GM23338 (cell line): ENCODE measurements at regions not wholly inside any gene's neighbourhood (a gene's known extent, or its start where the extent isn't known, plus 50 kb on each side); places are given as distances from the start of the nearest gene placed in this dataset.

Experiments
- ATAC-seq: fragments of 200-7000 bp; cut with Tn5 transposase; 3 replicates; pipeline ENCODE4 v1.9.1; 2020
- DNase-seq: peaks from one replicate; pipeline ENCODE4 v3.0.0-alpha.2; 2015; ENCODE audit warnings: low spot score
- H2AFZ ChIP-seq: fragments of 200-600 bp; sonication (generic); 2 replicates; pipeline ENCODE4 v1.8.0; 2016; ENCODE audit warnings: antibody characterized with exemption, mild to moderate bottlenecking, moderate library complexity
- H3F3A ChIP-seq: fragments of 200-600 bp; sonication (generic); replicated peaks from 2 replicates; pipeline ENCODE4 v1.8.0; 2017; ENCODE audit warnings: antibody characterized with exemption, mixed run types, low read depth
- H3K27ac ChIP-seq: fragments of 200-600 bp; sonication (generic); 2 replicates; pipeline ENCODE4 v1.6.1; 2016; ENCODE audit warnings: low read depth
- H3K27me3 ChIP-seq: fragments of 200-600 bp; sonication (generic); 2 replicates; pipeline ENCODE4 v1.8.0; 2016; ENCODE audit warnings: mild to moderate bottlenecking, mixed run types, moderate library complexity; ENCODE audit not compliant: insufficient read depth
- H3K36me3 ChIP-seq: fragments of 200-600 bp; sonication (generic); 2 replicates; pipeline ENCODE4 v1.8.0; 2016; ENCODE audit warnings: mild to moderate bottlenecking; ENCODE audit not compliant: insufficient read depth
- H3K4me1 ChIP-seq: fragments of 200-600 bp; sonication (generic); 2 replicates; pipeline ENCODE4 v1.8.0; 2016; ENCODE audit warnings: mild to moderate bottlenecking, moderate library complexity; ENCODE audit not compliant: insufficient read depth
- H3K4me2 ChIP-seq: fragments of 200-600 bp; sonication (generic); 2 replicates; pipeline ENCODE4 v1.7.1; 2017; ENCODE audit warnings: mixed run types
- H3K4me3 ChIP-seq: fragments of 200-600 bp; sonication (generic); 2 replicates; pipeline ENCODE4 v1.6.1; 2016; ENCODE audit warnings: mixed run types
- H3K79me2 ChIP-seq: fragments of 200-600 bp; sonication (generic); replicated peaks from 2 replicates; pipeline ENCODE4 v1.8.0; 2017; ENCODE audit warnings: mild to moderate bottlenecking; ENCODE audit not compliant: insufficient read depth
- H3K9me2 ChIP-seq: fragments of 200-600 bp; sonication (generic); 2 replicates; pipeline ENCODE4 v1.8.0; 2017; ENCODE audit not compliant: insufficient read depth
- H4K20me1 ChIP-seq: fragments of 200-600 bp; sonication (generic); replicated peaks from 2 replicates; pipeline ENCODE4 v1.8.0; 2017; ENCODE audit warnings: mild to moderate bottlenecking; ENCODE audit not compliant: insufficient read depth
- H3K27ac Mint-ChIP-seq: 2 replicates; pipeline ENCODE4 v1.8.0; 2020; ENCODE audit warnings: inconsistent platforms, mild to moderate bottlenecking, moderate library complexity, mixed read lengths
- H3K27me3 Mint-ChIP-seq: 3 replicates; pipeline ENCODE4 v1.8.0; 2022; ENCODE audit warnings: low read depth, mild to moderate bottlenecking, moderate library complexity, mixed read lengths, inconsistent platforms; ENCODE audit not compliant: insufficient read depth, poor library complexity
- H3K36me3 Mint-ChIP-seq: 3 replicates; pipeline ENCODE4 v1.8.0; 2021; ENCODE audit warnings: low read depth, mild to moderate bottlenecking, inconsistent platforms, moderate library complexity, mixed read lengths
- H3K4me1 Mint-ChIP-seq: 3 replicates; pipeline ENCODE4 v1.8.0; 2020; ENCODE audit warnings: mild to moderate bottlenecking, inconsistent platforms, mixed read lengths
- H3K4me3 Mint-ChIP-seq: 3 replicates; pipeline ENCODE4 v1.8.0; 2021; ENCODE audit warnings: moderate library complexity, mild to moderate bottlenecking, inconsistent platforms, mixed read lengths
- H3K9me3 Mint-ChIP-seq: 3 replicates; pipeline ENCODE4 v1.8.0; 2020; ENCODE audit warnings: moderate library complexity, mild to moderate bottlenecking, inconsistent platforms, mixed read lengths
- CREB1 ChIP-seq: fragments of 250-450 bp; sonication (Bioruptor Pico); IDR thresholded peaks from 2 replicates; pipeline ENCODE4 v1.5.0; 2020; ENCODE audit warnings: low read depth, mild to moderate bottlenecking, moderate library complexity
- CTCF ChIP-seq, 2 experiments: fragments of 200-600 bp in 1 of 2; sonication (generic) in 1 of 2; conservative IDR thresholded peaks; 2 replicates each; pipeline versions ENCODE4 v1.5.1 to v1.6.1; 2016 to 2017; ENCODE audit warnings: antibody characterized with exemption in 2 of 2, low read depth in 2 of 2, mild to moderate bottlenecking in 2 of 2, moderate library complexity in 1 of 2
- EZH2 ChIP-seq: fragments of 200-600 bp; sonication (generic); IDR thresholded peaks from one replicate; pipeline ENCODE4 v1.8.0; 2017; ENCODE audit warnings: antibody characterized with exemption, mild to moderate bottlenecking, low read depth; ENCODE audit not compliant: unreplicated experiment
- EZH2phosphoT487 ChIP-seq: fragments of 200-600 bp; sonication (generic); IDR thresholded peaks from one replicate; pipeline ENCODE4 v1.8.1; 2018; ENCODE audit warnings: antibody characterized with exemption; ENCODE audit not compliant: unreplicated experiment
- NANOG ChIP-seq: IDR thresholded peaks from 2 replicates; pipeline ENCODE4 v1.6.1; 2016; ENCODE audit warnings: antibody characterized with exemption, borderline replicate concordance
- REST ChIP-seq: IDR thresholded peaks from one replicate; pipeline ENCODE4 v1.6.1; 2018; ENCODE audit warnings: antibody characterized with exemption; ENCODE audit not compliant: unreplicated experiment
- STAT1 ChIP-seq: IDR thresholded peaks from one replicate; pipeline ENCODE4 v1.6.1; 2016; ENCODE audit warnings: antibody characterized with exemption; ENCODE audit not compliant: unreplicated experiment
- ZNF114 ChIP-seq: fragments of 250-450 bp; sonication (Bioruptor Pico); IDR thresholded peaks from 2 replicates; pipeline ENCODE4 v1.5.0; 2020; ENCODE audit warnings: mild to moderate bottlenecking, moderate library complexity
- ZNF331 ChIP-seq: fragments of 250-450 bp; sonication (Bioruptor Pico); IDR thresholded peaks from 2 replicates; pipeline ENCODE4 v1.5.0; 2020; ENCODE audit warnings: low read depth, mild to moderate bottlenecking, moderate library complexity
- ZNF462 ChIP-seq: fragments of 250-450 bp; sonication (Bioruptor Pico); IDR thresholded peaks from 2 replicates; pipeline ENCODE4 v1.5.0; 2020; ENCODE audit warnings: mild to moderate bottlenecking, moderate library complexity

GRCh38 chr1:182227864-182228547, 163.6 kb downstream of the GLUL start (continued):
- TF ChIP-seq ZNF462 (CRISPR knock-in tag), result no peak

- H3K27ac ChIP-seq, result no peak overlapping the region
- H2AFZ ChIP-seq, result no peak overlapping the region
- no peaks in the 10 kb centered on the region for H3K36me3 ChIP-seq
- H3K36me3 Mint-ChIP-seq, result no peaks in the 10 kb centered on the region
- H3K4me2 ChIP-seq, result no peak overlapping the region
- H3K27me3 Mint-ChIP-seq, result peaks cover 7% of the 10 kb centered on the region
- no peak overlapping the region for H3K4me3 Mint-ChIP-seq
- no peak overlapping the region for H3K27ac Mint-ChIP-seq
- H4K20me1 ChIP-seq, result no peaks in the 10 kb centered on the region
- H3K27me3 ChIP-seq, result no peaks in the 10 kb centered on the region
- H3F3A ChIP-seq, result no peaks in the 10 kb centered on the region
- DNase-seq (no peak), ATAC-seq (no peak)
- no peaks in the 10 kb centered on the region for H3K79me2 ChIP-seq
- no peak overlapping the region for H3K4me3 ChIP-seq
- H3K9me3 Mint-ChIP-seq, result peaks cover 4% of the 10 kb centered on the region; the same call in 2 of the 3 replicates
- no peaks in the 10 kb centered on the region for H3K9me2 ChIP-seq
- peaks cover 5% of the 10 kb centered on the region; the same call in 1 of the 2 replicates for H3K4me1 ChIP-seq
- peaks cover 23% of the 10 kb centered on the region for H3K4me1 Mint-ChIP-seq
- TF ChIP-seq ZNF331, result no peak
- no peak for TF ChIP-seq NANOG
- no peak for TF ChIP-seq EZH2phosphoT487
- TF ChIP-seq REST, result no peak
- no peak for TF ChIP-seq EZH2
- TF ChIP-seq CREB1 (CRISPR knock-in tag), result no peak
- no peak for TF ChIP-seq CTCF (conservative IDR thresholded peaks at IDR 0.05; ENCODE audit: low read depth in 2 of 2)
- TF ChIP-seq STAT1, result no peak
- no peak for TF ChIP-seq ZNF114 (CRISPR knock-in tag)
Measured at GRCh38 chr1:182226618-182227017, 165.0 kb downstream of the GLUL start.
